Fibroblast of lung (primary cell): ENCODE measurements at regions not wholly inside any gene's neighbourhood (a gene's known extent, or its start where the extent isn't known, plus 50 kb on each side); places are given as distances from the start of the nearest gene placed in this dataset.

ENCODE experiments used
- DNase-seq, 2 donors: peaks; one replicate each; pipeline versions ENCODE4 v3.0.0 to v3.0.0-alpha.2; 2010; ENCODE audit warnings: low read depth in 2 of 2
- H2AFZ ChIP-seq: 2 replicates; pipeline ENCODE4 v1.5.1; 2012; ENCODE audit warnings: low read length, control low read depth, inconsistent platforms
- H3K27ac ChIP-seq: 2 replicates; pipeline ENCODE4 v1.5.1; 2011; ENCODE audit warnings: low read length, control low read depth; ENCODE audit not compliant: insufficient read depth
- H3K27me3 ChIP-seq: 2 replicates; pipeline ENCODE4 v1.5.1; 2011; ENCODE audit warnings: mild to moderate bottlenecking, low read length; ENCODE audit not compliant: control insufficient read depth, insufficient read depth
- H3K36me3 ChIP-seq: 2 replicates; pipeline ENCODE4 v1.5.1; 2011; ENCODE audit warnings: low read length; ENCODE audit not compliant: control insufficient read depth, insufficient read depth
- H3K4me1 ChIP-seq: 2 replicates; pipeline ENCODE4 v1.5.1; 2011; ENCODE audit warnings: low read length; ENCODE audit not compliant: control insufficient read depth, insufficient read depth; ENCODE audit errors: extremely low read depth
- H3K4me2 ChIP-seq: 2 replicates; pipeline ENCODE4 v1.5.1; 2011; ENCODE audit warnings: low read length, control low read depth; ENCODE audit not compliant: insufficient read depth; ENCODE audit errors: extremely low read depth
- H3K4me3 ChIP-seq, 4 experiments: fragments of 200-600 bp in 1 of 4; sonication (generic) in 1 of 4; replicated peaks in 1 of 4; 2 replicates each; pipeline ENCODE4 v1.5.1; 2011 to 2016; ENCODE audit warnings: low read length in 4 of 4, low read depth in 3 of 4, mild to moderate bottlenecking in 3 of 4, control low read depth in 2 of 4, inconsistent platforms in 1 of 4, mixed read lengths in 1 of 4; ENCODE audit not compliant: insufficient read depth in 1 of 4; ENCODE audit errors: control extremely low read depth in 1 of 4
- H3K79me2 ChIP-seq: 2 replicates; pipeline ENCODE4 v1.5.1; 2012; ENCODE audit warnings: mild to moderate bottlenecking, low read length, inconsistent platforms; ENCODE audit not compliant: control insufficient read depth, insufficient read depth
- H3K9ac ChIP-seq: 2 replicates; pipeline ENCODE4 v1.5.1; 2011; ENCODE audit warnings: mild to moderate bottlenecking, low read length, control low read depth; ENCODE audit not compliant: insufficient read depth
- H3K9me3 ChIP-seq: 2 replicates; pipeline ENCODE4 v1.5.1; 2012; ENCODE audit warnings: low read depth, low read length; ENCODE audit not compliant: control insufficient read depth, insufficient read depth
- H4K20me1 ChIP-seq: 2 replicates; pipeline ENCODE4 v1.5.1; 2011; ENCODE audit warnings: low read length; ENCODE audit not compliant: control insufficient read depth, insufficient read depth; ENCODE audit errors: extremely low read depth
- CTCF ChIP-seq, 2 donors: IDR thresholded peaks in 1 of 2; conservative IDR thresholded peaks in 1 of 2; 1 replicate in 1 of 2; 2 replicates in 1 of 2; pipeline ENCODE4 v1.5.1; 2011 to 2012; ENCODE audit warnings: low read length in 2 of 2, control low read depth in 1 of 2, inconsistent platforms in 1 of 2, low read depth in 1 of 2, mild to moderate bottlenecking in 1 of 2
- EZH2 ChIP-seq: IDR thresholded peaks from 2 replicates; pipeline ENCODE4 v1.5.1; 2012; ENCODE audit warnings: low read length, control low read depth, mild to moderate bottlenecking; ENCODE audit errors: missing control alignments

- H3K4me1 ChIP-seq = peaks cover 4% of the 10 kb centered on the region
- H3K36me3 ChIP-seq = no peaks in the 10 kb centered on the region
- no peak overlapping the region for H3K4me3 ChIP-seq
- no peak overlapping the region for H3K27ac ChIP-seq
- no peaks in the 10 kb centered on the region for H4K20me1 ChIP-seq
- TF ChIP-seq CTCF (conservative IDR thresholded peaks at IDR 0.05 in 1 of 2, IDR thresholded peaks at IDR 0.05 in 1 of 2; ENCODE audit: low read depth in 1 of 2, low read length in 2 of 2) = no peak
- no peak for TF ChIP-seq EZH2
- H3K27me3 ChIP-seq = no peaks in the 10 kb centered on the region
- H3K79me2 ChIP-seq = no peaks in the 10 kb centered on the region
- no peak for DNase-seq
- no peaks in the 10 kb centered on the region for H3K9me3 ChIP-seq
- no peak overlapping the region for H3K9ac ChIP-seq
- H2AFZ ChIP-seq = no peak overlapping the region
- no peak overlapping the region for H3K4me2 ChIP-seq
These were observed 150.1 kb downstream of the MEX3B start for GRCh38 chr15:81895723-81896122.

GRCh38 chr15:81894061-81894460 is 151.8 kb downstream of the MEX3B start:
- no peak for TF ChIP-seq CTCF (conservative IDR thresholded peaks at IDR 0.05 in 1 of 2, IDR thresholded peaks at IDR 0.05 in 1 of 2; ENCODE audit: low read depth in 1 of 2, low read length in 2 of 2)
- TF ChIP-seq EZH2 = no peak
- Histone ChIP-seq H3K4me3 (no peak overlapping the region), H3K4me1 (peaks cover 4% of the 10 kb centered on the region), H3K36me3 (no peaks in the 10 kb centered on the region), H3K27ac (no peak overlapping the region), H3K9me3 (no peaks in the 10 kb centered on the region), H3K4me2 (no peak overlapping the region), H2AFZ (no peak overlapping the region), H3K27me3 (no peaks in the 10 kb centered on the region), H3K9ac (no peak overlapping the region), H4K20me1 (no peaks in the 10 kb centered on the region), H3K79me2 (no peaks in the 10 kb centered on the region)
- DNase-seq = no peak

GRCh38 chr15:81893182-81893835 is 152.5 kb downstream of the MEX3B start:
- Histone ChIP-seq H3K79me2 (no peaks in the 10 kb centered on the region), H3K9me3 (no peaks in the 10 kb centered on the region), H3K27me3 (no peaks in the 10 kb centered on the region), H3K4me3 (no peak overlapping the region), H4K20me1 (no peaks in the 10 kb centered on the region), H3K27ac (no peak overlapping the region), H3K36me3 (no peaks in the 10 kb centered on the region), H3K4me2 (peak overlapping the region; percentile 32), H3K9ac (no peak overlapping the region), H3K4me1 (peaks cover 10% of the 10 kb centered on the region), H2AFZ (no peak overlapping the region)
- DNase-seq = no peak
- TF ChIP-seq CTCF (conservative IDR thresholded peaks at IDR 0.05 in 1 of 2, IDR thresholded peaks at IDR 0.05 in 1 of 2; ENCODE audit: low read depth in 1 of 2, low read length in 2 of 2) (no peak), EZH2 (no peak)
